Breast epithelium (tissue), 4 donors: ENCODE measurements at regions not wholly inside any gene's neighbourhood (a gene's known extent, or its start where the extent isn't known, plus 50 kb on each side); places are given as distances from the start of the nearest gene placed in this dataset.

Experiments
- DNase-seq, 2 donors: peaks; one replicate each; pipeline ENCODE4 v3.0.0-alpha.2; 2019; ENCODE audit warnings: low spot score in 2 of 2
- H3K27ac ChIP-seq, 2 donors: fragments of 200-600 bp; sonication (generic) in 1 of 2; one replicate each; pipeline ENCODE4 v1.5.1; 2016 to 2019; ENCODE audit warnings: mild to moderate bottlenecking in 1 of 2
- H3K27me3 ChIP-seq, 2 donors: fragments of 200-600 bp; sonication (generic) in 1 of 2; one replicate each; pipeline versions ENCODE4 v1.5.1 to v1.6.0; 2017 to 2019; ENCODE audit warnings: control low read depth in 1 of 2, mild to moderate bottlenecking in 1 of 2
- H3K36me3 ChIP-seq: fragments of 200-600 bp; one replicate; pipeline ENCODE4 v1.5.1; 2019
- H3K4me1 ChIP-seq, 2 donors: fragments of 200-600 bp; sonication (generic); one replicate each; pipeline ENCODE4 v1.5.1; 2016 to 2019; ENCODE audit warnings: control low read depth in 1 of 2
- H3K4me3 ChIP-seq, 3 donors: fragments of 200-600 bp; sonication (generic); 1 replicate in 2 of 3; 2 replicates in 1 of 3; pipeline ENCODE4 v1.5.1; 2016 to 2019; ENCODE audit warnings: mild to moderate bottlenecking in 3 of 3, moderate library complexity in 2 of 3
- H3K9me3 ChIP-seq, 2 donors: fragments of 200-600 bp; sonication (generic) in 1 of 2; one replicate each; pipeline ENCODE4 v1.5.1; 2016 to 2019; ENCODE audit warnings: control low read depth in 1 of 2
- CTCF ChIP-seq, 3 donors: fragments of 450-650 bp; IDR thresholded peaks; one replicate each; pipeline ENCODE4 v1.5.1; 2016 to 2017; ENCODE audit warnings: antibody characterized with exemption in 3 of 3, mild to moderate bottlenecking in 3 of 3, moderate library complexity in 3 of 3
- POLR2A ChIP-seq: fragments of 450-650 bp; IDR thresholded peaks from one replicate; pipeline ENCODE4 v1.6.1; 2016; ENCODE audit warnings: antibody characterized with exemption, mild to moderate bottlenecking, moderate library complexity
- POLR2AphosphoS5 ChIP-seq, 3 donors: sonication (generic); formaldehyde crosslinking; IDR thresholded peaks; one replicate each; pipeline ENCODE4 v1.6.1; 2017; ENCODE audit warnings: antibody characterized with exemption in 3 of 3
- intact Hi-C: fragments of 100-400 bp; cut with DNase I; formaldehyde crosslinking; loops from one replicate; pipeline ENCODE4 v1.15.1; 2023; ENCODE audit warnings: low total_unique reads

DNA sequence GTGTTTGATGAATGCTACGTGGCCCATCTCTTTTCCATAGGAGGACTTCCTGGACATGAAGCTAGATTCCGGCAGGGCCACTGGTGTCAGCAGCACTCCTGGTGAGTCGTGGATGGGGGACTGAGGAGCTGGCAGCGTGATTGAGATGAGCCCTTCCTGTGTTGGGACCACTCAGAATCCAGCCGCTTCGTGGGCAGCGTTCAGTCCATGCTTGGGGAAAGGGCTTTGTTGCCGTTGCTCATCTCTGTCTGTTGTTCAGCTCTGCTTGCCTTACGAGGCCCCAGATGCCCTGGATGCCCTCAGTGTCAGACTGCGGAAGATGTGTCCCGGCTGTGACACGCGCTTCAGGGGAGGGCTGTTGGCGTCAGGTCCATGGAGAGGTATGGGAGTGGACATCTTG is 127.1 kb upstream of the RTL1 start:
- Histone ChIP-seq H3K4me3 (no peak overlapping the region), H3K27me3 (no peaks in the 10 kb centered on the region), H3K36me3 (no peaks in the 10 kb centered on the region), H3K4me1 (no peaks in the 10 kb centered on the region), H3K9me3 (no peaks in the 10 kb centered on the region), H3K27ac (no peak overlapping the region)
- intact Hi-C loops, result no loop called here
- TF ChIP-seq CTCF (IDR thresholded peaks at IDR 0.05), result no peak
- no peak for TF ChIP-seq POLR2A
- no peak for TF ChIP-seq POLR2AphosphoS5 (IDR thresholded peaks at IDR 0.05)
- no peak for DNase-seq

DNA sequence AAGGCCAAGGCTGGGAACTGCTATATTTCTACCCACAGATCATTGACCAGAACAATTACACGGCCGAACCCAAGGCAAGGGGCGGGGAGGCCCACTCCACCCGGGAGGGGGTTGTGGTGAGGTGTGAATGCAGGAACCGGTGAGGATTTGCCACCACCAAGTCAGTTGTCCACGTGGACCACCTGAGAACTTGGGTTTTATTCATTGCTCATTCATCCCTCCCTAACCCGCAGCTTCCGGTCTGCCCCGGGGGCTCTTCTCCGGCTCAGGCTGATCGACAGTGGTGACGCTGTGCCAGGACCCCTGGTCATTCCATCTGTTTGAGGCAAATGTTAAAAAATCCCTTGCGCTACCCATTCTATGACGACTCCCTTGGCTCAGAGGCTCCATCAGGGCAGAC is 127.7 kb upstream of the RTL1 start:
- intact Hi-C loops, result no loop called here
- no peak for TF ChIP-seq POLR2AphosphoS5 (IDR thresholded peaks at IDR 0.05)
- TF ChIP-seq POLR2A, result no peak
- TF ChIP-seq CTCF (IDR thresholded peaks at IDR 0.05), result no peak

GRCh38 chr14:101031721-101032120 is 128.2 kb upstream of the RTL1 start:
- H3K36me3 ChIP-seq, result no peaks in the 10 kb centered on the region
- peak in 1 of 2 donors; percentile 14 for DNase-seq
- H3K4me1 ChIP-seq, result no peaks in the 10 kb centered on the region
- no peak overlapping the region for H3K4me3 ChIP-seq
- intact Hi-C loops, result no loop called here
- H3K9me3 ChIP-seq, result no peaks in the 10 kb centered on the region
- TF ChIP-seq POLR2A (no peak), POLR2AphosphoS5 (IDR thresholded peaks at IDR 0.05) (no peak), CTCF (IDR thresholded peaks at IDR 0.05) (no peak)
- H3K27ac ChIP-seq, result no peak overlapping the region
- no peaks in the 10 kb centered on the region for H3K27me3 ChIP-seq

More for the DNA sequence above, 127.7 kb upstream of the RTL1 start:
- Histone ChIP-seq H3K36me3 (no peaks in the 10 kb centered on the region), H3K27me3 (no peaks in the 10 kb centered on the region), H3K4me3 (no peak overlapping the region), H3K4me1 (no peaks in the 10 kb centered on the region), H3K9me3 (no peaks in the 10 kb centered on the region), H3K27ac (no peak overlapping the region)
- no peak for DNase-seq

GRCh38 chr14:101032433-101032832 is 128.9 kb upstream of the RTL1 start:
- no peak for DNase-seq
- Histone ChIP-seq H3K4me3 (no peak overlapping the region), H3K27ac (no peak overlapping the region), H3K4me1 (no peaks in the 10 kb centered on the region), H3K9me3 (no peaks in the 10 kb centered on the region), H3K27me3 (no peaks in the 10 kb centered on the region), H3K36me3 (no peaks in the 10 kb centered on the region)
- intact Hi-C loops, result no loop called here
- TF ChIP-seq POLR2A (no peak), POLR2AphosphoS5 (IDR thresholded peaks at IDR 0.05) (no peak), CTCF (IDR thresholded peaks at IDR 0.05) (no peak)

GRCh38 chr14:101033006-101033405 is 129.5 kb upstream of the RTL1 start:
- H3K27me3 ChIP-seq, result no peaks in the 10 kb centered on the region
- peak in 1 of 2 donors; percentile 43 for DNase-seq
- intact Hi-C loops, result no loop called here
- H3K4me3 ChIP-seq, result no peak overlapping the region
- no peak for TF ChIP-seq POLR2A
- TF ChIP-seq POLR2AphosphoS5 (IDR thresholded peaks at IDR 0.05), result no peak
- no peak for TF ChIP-seq CTCF (IDR thresholded peaks at IDR 0.05)
- no peaks in the 10 kb centered on the region for H3K4me1 ChIP-seq
- H3K9me3 ChIP-seq, result no peaks in the 10 kb centered on the region
- no peak overlapping the region for H3K27ac ChIP-seq
- no peaks in the 10 kb centered on the region for H3K36me3 ChIP-seq
